Trophoblast cell (in vitro differentiated cells and primary cell): ENCODE measurements at regions not wholly inside any gene's neighbourhood (a gene's known extent, or its start where the extent isn't known, plus 50 kb on each side); places are given as distances from the start of the nearest gene placed in this dataset.
"Not testable (repeated sequence)": the region's sequence is repeated elsewhere in the genome, so short reads cannot be mapped to it uniquely, and the experiment has no call there.

Experiments used
- DNase-seq, 2 donors: peaks; one replicate each; pipeline ENCODE4 v3.0.0-alpha.2; 2016
- H2AFZ ChIP-seq: 2 replicates; pipeline ENCODE4 v1.6.1; 2013; ENCODE audit warnings: low read length, moderate library complexity, mild to moderate bottlenecking; ENCODE audit not compliant: insufficient read depth, poor library complexity
- H2AK5ac ChIP-seq: 2 replicates; pipeline ENCODE4 v1.6.1; 2013; ENCODE audit warnings: mild to moderate bottlenecking, low read length
- H2BK120ac ChIP-seq: 2 replicates; pipeline ENCODE4 v1.6.1; 2013; ENCODE audit warnings: low read length, mild to moderate bottlenecking, moderate library complexity; ENCODE audit not compliant: insufficient read depth, poor library complexity
- H2BK12ac ChIP-seq: 2 replicates; pipeline ENCODE4 v1.6.1; 2013; ENCODE audit warnings: mild to moderate bottlenecking, low read length, moderate library complexity
- H2BK5ac ChIP-seq: 2 replicates; pipeline ENCODE4 v1.6.1; 2013; ENCODE audit warnings: low read length, low read depth, moderate library complexity, mild to moderate bottlenecking; ENCODE audit not compliant: poor library complexity
- H3K14ac ChIP-seq: 2 replicates; pipeline ENCODE4 v1.6.1; 2013; ENCODE audit warnings: mild to moderate bottlenecking, low read length
- H3K18ac ChIP-seq: 2 replicates; pipeline ENCODE4 v1.6.1; 2013; ENCODE audit warnings: mild to moderate bottlenecking, low read length
- H3K23ac ChIP-seq: 2 replicates; pipeline ENCODE4 v1.6.1; 2013; ENCODE audit warnings: low read length
- H3K27ac ChIP-seq: 2 replicates; pipeline ENCODE4 v1.5.1; 2013; ENCODE audit warnings: low read depth, mild to moderate bottlenecking, inconsistent platforms, low read length, moderate library complexity
- H3K27me3 ChIP-seq: 2 replicates; pipeline ENCODE4 v1.6.1; 2013; ENCODE audit warnings: inconsistent platforms, mild to moderate bottlenecking, low read length, moderate library complexity; ENCODE audit not compliant: insufficient read depth
- H3K36me3 ChIP-seq, 2 experiments: 1 replicate in 1 of 2; 2 replicates in 1 of 2; pipeline ENCODE4 v1.6.1; 2013; ENCODE audit warnings: low read length in 2 of 2, mild to moderate bottlenecking in 2 of 2, moderate library complexity in 1 of 2; ENCODE audit not compliant: insufficient read depth in 2 of 2, control insufficient read depth in 1 of 2
- H3K4ac ChIP-seq: 2 replicates; pipeline ENCODE4 v1.6.1; 2013; ENCODE audit warnings: low read depth, mild to moderate bottlenecking, low read length, moderate library complexity
- H3K4me1 ChIP-seq, 2 experiments: 1 replicate in 1 of 2; 2 replicates in 1 of 2; pipeline ENCODE4 v1.6.1; 2013; ENCODE audit warnings: low read length in 2 of 2, mild to moderate bottlenecking in 2 of 2, moderate library complexity in 1 of 2; ENCODE audit not compliant: insufficient read depth in 2 of 2, control insufficient read depth in 1 of 2
- H3K4me2 ChIP-seq: 2 replicates; pipeline ENCODE4 v1.6.1; 2013; ENCODE audit warnings: inconsistent platforms, mild to moderate bottlenecking, low read length, moderate library complexity
- H3K4me3 ChIP-seq: 2 replicates; pipeline ENCODE4 v1.5.1; 2013; ENCODE audit warnings: mild to moderate bottlenecking, low read depth, low read length, inconsistent platforms
- H3K79me1 ChIP-seq: one replicate; pipeline ENCODE4 v1.6.1; 2013; ENCODE audit warnings: low read length
- H3K79me2 ChIP-seq: 2 replicates; pipeline ENCODE4 v1.6.1; 2013; ENCODE audit warnings: low read length, mild to moderate bottlenecking; ENCODE audit not compliant: control insufficient read depth, insufficient read depth, poor library complexity
- H3K9ac ChIP-seq: 2 replicates; pipeline ENCODE4 v1.6.1; 2013; ENCODE audit warnings: mild to moderate bottlenecking, low read length
- H3K9me3 ChIP-seq: 2 replicates; pipeline ENCODE4 v1.6.1; 2013; ENCODE audit warnings: low read depth, mild to moderate bottlenecking, control low read depth, inconsistent platforms, low read length; ENCODE audit not compliant: insufficient read depth
- H4K12ac ChIP-seq: 2 replicates; pipeline ENCODE4 v1.6.1; 2013; ENCODE audit warnings: low read depth, mild to moderate bottlenecking, low read length, moderate library complexity
- H4K8ac ChIP-seq: 2 replicates; pipeline ENCODE4 v1.6.1; 2013; ENCODE audit warnings: low read depth, mild to moderate bottlenecking, low read length, moderate library complexity
- H4K91ac ChIP-seq: one replicate; pipeline ENCODE4 v1.6.1; 2013; ENCODE audit warnings: low read depth, mild to moderate bottlenecking, low read length, moderate library complexity
- WGBS: extraction: QIAGEN DNeasy Blood & Tissue Kit; methylation state at CpG from one replicate; pipeline ENCODE4 v1.1.7; 2013; ENCODE audit warnings: missing lambda C conversion rate; ENCODE audit not compliant: insufficient read length, insufficient coverage; ENCODE audit errors: extremely low coverage; 5-methylcytosine and 5-hydroxymethylcytosine counted together

- H3K4me3 ChIP-seq = no peak overlapping the region
- DNase-seq = no peak
- H3K14ac ChIP-seq = no peak overlapping the region
- H3K27ac ChIP-seq = no peak overlapping the region
- no CpG with 5 or more reads among the region's 5 CpGs for WGBS
- no peaks in the 10 kb centered on the region for H3K9me3 ChIP-seq
- no peaks in the 10 kb centered on the region for H3K4me1 ChIP-seq
- no peaks in the 10 kb centered on the region for H3K36me3 ChIP-seq
- H2BK5ac ChIP-seq = no peak overlapping the region
- H2AFZ ChIP-seq = no peak overlapping the region
- no peak overlapping the region for H3K9ac ChIP-seq
- no peak overlapping the region for H3K4me2 ChIP-seq
- no peak overlapping the region for H3K23ac ChIP-seq
- H4K12ac ChIP-seq = no peak overlapping the region
- H3K27me3 ChIP-seq = no peaks in the 10 kb centered on the region
- no peak overlapping the region for H3K4ac ChIP-seq
- no peak overlapping the region for H2BK120ac ChIP-seq
- H3K79me2 ChIP-seq = no peaks in the 10 kb centered on the region
- no peak overlapping the region for H4K8ac ChIP-seq
- no peak overlapping the region for H3K18ac ChIP-seq
- no peaks in the 10 kb centered on the region for H3K79me1 ChIP-seq
- no peak overlapping the region for H2BK12ac ChIP-seq
- H4K91ac ChIP-seq = no peak overlapping the region
- H2AK5ac ChIP-seq = no peak overlapping the region
These were observed 173.5 kb upstream of the KRR1 start for GRCh38 chr12:75684678-75685616.

- not testable (repeated sequence) for H2AK5ac ChIP-seq, H4K91ac ChIP-seq, H2BK12ac ChIP-seq, H2AFZ ChIP-seq, H3K4ac ChIP-seq, H2BK120ac ChIP-seq, H3K36me3 ChIP-seq, H3K9me3 ChIP-seq, DNase-seq, H3K14ac ChIP-seq, H3K4me3 ChIP-seq, H4K12ac ChIP-seq, H3K27me3 ChIP-seq, H3K79me1 ChIP-seq, H2BK5ac ChIP-seq, H3K4me2 ChIP-seq, H3K27ac ChIP-seq, H3K79me2 ChIP-seq, H3K4me1 ChIP-seq, H4K8ac ChIP-seq, H3K23ac ChIP-seq, H3K18ac ChIP-seq, H3K9ac ChIP-seq
- WGBS = no CpG with 5 or more reads among the region's 4 CpGs
These were observed 172.7 kb upstream of the KRR1 start for GRCh38 chr12:75683995-75684586.

GRCh38 chr12:75683220-75683619 is 171.8 kb upstream of the KRR1 start:
- Histone ChIP-seq H4K12ac (no peak overlapping the region), H4K91ac (no peak overlapping the region), H2BK120ac (no peak overlapping the region), H2AFZ (no peak overlapping the region), H3K27ac (no peak overlapping the region), H2BK5ac (no peak overlapping the region), H3K4me1 (no peaks in the 10 kb centered on the region), H4K8ac (no peak overlapping the region), H3K79me1 (no peaks in the 10 kb centered on the region), H3K9me3 (no peaks in the 10 kb centered on the region), H3K4me2 (no peak overlapping the region), H3K27me3 (no peaks in the 10 kb centered on the region), H3K4ac (no peak overlapping the region), H3K4me3 (no peak overlapping the region), H2AK5ac (no peak overlapping the region), H2BK12ac (no peak overlapping the region), H3K9ac (no peak overlapping the region), H3K23ac (no peak overlapping the region), H3K18ac (no peak overlapping the region), H3K14ac (no peak overlapping the region), H3K36me3 (no peaks in the 10 kb centered on the region), H3K79me2 (no peaks in the 10 kb centered on the region)
- no CpG with 5 or more reads among the region's 2 CpGs for WGBS
- no peak for DNase-seq

GRCh38 chr12:75677522-75677921 is 166.1 kb upstream of the KRR1 start:
- Histone ChIP-seq H2BK12ac (no peak overlapping the region), H2AK5ac (no peak overlapping the region), H3K4me3 (no peak overlapping the region), H3K36me3 (no peaks in the 10 kb centered on the region), H2BK5ac (no peak overlapping the region), H3K27me3 (no peaks in the 10 kb centered on the region), H3K79me2 (no peaks in the 10 kb centered on the region), H4K12ac (no peak overlapping the region), H2BK120ac (no peak overlapping the region), H3K9me3 (no peaks in the 10 kb centered on the region), H3K9ac (no peak overlapping the region), H4K91ac (no peak overlapping the region), H3K4me1 (no peaks in the 10 kb centered on the region), H4K8ac (no peak overlapping the region), H2AFZ (no peak overlapping the region), H3K23ac (no peak overlapping the region), H3K4ac (no peak overlapping the region), H3K27ac (no peak overlapping the region), H3K4me2 (no peak overlapping the region), H3K18ac (no peak overlapping the region), H3K79me1 (no peaks in the 10 kb centered on the region), H3K14ac (no peak overlapping the region)
- WGBS = no CpG with 5 or more reads among the region's 5 CpGs
- DNase-seq = no peak
